ENCODE measurements at regions not wholly inside any gene's neighbourhood (a gene's known extent, or its start where the extent isn't known, plus 50 kb on each side); places are given as distances from the start of the nearest gene placed in this dataset.

GRCh38 chr4:108317377-108317776, 148.6 kb upstream of the LEF1 start:
- TF ChIP-seq POLR2A (IDR thresholded peaks at IDR 0.05; ENCODE audit: low read length), result no peak
- no peak for TF ChIP-seq GATA1 (IDR thresholded peaks at IDR 0.05; ENCODE audit: low read depth, low read length)
